NCI-H1092 (cell line): ENCODE measurements at regions not wholly inside any gene's neighbourhood (a gene's known extent, or its start where the extent isn't known, plus 50 kb on each side); places are given as distances from the start of the nearest gene placed in this dataset.
"Not testable (repeated sequence)": the region's sequence is repeated elsewhere in the genome, so short reads cannot be mapped to it uniquely, and the experiment has no call there.

ENCODE experiments used
- DNase-seq: peaks from one replicate; lab custom pipeline; 2025; lab: John Stamatoyannopoulos, UW

GRCh38 chr3:181987736-181988135, 276.0 kb downstream of the SOX2 start:
- DNase-seq, result no peak

- DNase-seq, result no peak
Observed at GRCh38 chr3:181998828-181999227, 287.1 kb downstream of the SOX2 start.

GRCh38 chr3:181999314-181999713, 287.6 kb downstream of the SOX2 start:
- no peak for DNase-seq

GRCh38 chr3:182000447-182000846, 288.7 kb downstream of the SOX2 start:
- no peak for DNase-seq

DNA sequence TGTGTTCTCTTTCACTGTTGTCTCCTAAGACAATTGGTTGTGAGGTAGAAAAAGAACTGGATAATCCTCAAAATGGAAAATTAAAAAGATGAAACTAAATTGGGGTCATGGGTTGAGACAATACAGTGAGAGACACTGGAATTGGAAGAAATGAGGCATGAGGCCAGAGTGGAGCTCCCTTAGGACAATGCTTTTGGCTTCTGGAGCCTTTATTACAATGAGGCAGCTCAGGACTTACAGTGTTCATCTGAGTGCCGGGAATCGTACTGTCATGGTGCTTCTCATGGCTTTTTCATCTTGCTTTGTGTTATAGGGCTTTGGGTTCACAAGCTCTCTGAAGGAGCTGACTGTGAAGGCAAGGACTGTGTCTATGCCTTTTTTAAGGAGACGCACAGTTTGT, 293.5 kb downstream of the SOX2 start:
- no peak for DNase-seq

- DNase-seq, result no peak
Observed at GRCh38 chr3:182005701-182006100, 294.0 kb downstream of the SOX2 start.

- DNase-seq, result no peak
Observed at GRCh38 chr3:182006431-182006830, 294.7 kb downstream of the SOX2 start.

- no peak for DNase-seq
Observed at GRCh38 chr3:182007441-182007840, 295.7 kb downstream of the SOX2 start.

DNA sequence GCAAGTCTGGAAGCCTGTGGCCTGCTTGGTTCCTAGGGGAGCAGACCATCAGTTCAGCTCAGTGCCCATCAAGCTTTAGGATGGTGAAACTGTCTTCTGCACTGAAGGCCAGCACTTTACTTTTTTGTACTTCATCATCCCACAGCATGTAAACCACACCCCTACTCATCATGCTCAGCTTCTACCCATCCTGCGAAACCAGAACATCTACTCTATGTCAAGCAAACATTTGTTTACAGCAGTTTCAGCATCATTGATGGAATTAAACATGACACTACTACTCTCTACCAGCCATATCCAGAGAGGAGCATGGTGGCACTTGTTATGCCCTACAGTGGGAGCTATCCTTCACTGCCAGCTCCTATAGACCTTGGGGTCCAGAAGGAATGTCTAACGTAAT, 306.6 kb downstream of the SOX2 start:
- no peak for DNase-seq

- DNase-seq, result no peak
Observed at GRCh38 chr3:182019926-182020325, 308.2 kb downstream of the SOX2 start.

GRCh38 chr3:182023843-182024242, 312.1 kb downstream of the SOX2 start:
- no peak for DNase-seq

DNA sequence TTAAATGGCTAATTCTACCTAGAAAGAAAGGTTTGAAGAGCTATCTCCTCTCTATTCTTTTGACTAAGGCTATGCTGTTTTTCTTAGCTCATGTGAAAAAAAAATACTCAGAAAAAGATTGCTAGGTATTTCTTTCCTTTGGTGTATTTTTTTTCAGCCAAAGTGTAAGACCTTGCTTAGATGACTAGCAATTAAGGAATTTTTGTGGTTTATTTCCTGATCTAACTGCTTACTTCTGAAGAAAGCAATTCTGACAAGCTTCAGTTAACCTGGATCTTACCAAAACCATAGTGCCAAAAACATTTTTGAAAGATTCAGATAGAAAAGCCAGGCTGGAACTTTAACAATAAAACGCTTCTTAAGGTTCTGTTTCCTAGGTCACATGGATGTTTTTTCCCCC, 315.6 kb downstream of the SOX2 start:
- DNase-seq, result no peak

DNA sequence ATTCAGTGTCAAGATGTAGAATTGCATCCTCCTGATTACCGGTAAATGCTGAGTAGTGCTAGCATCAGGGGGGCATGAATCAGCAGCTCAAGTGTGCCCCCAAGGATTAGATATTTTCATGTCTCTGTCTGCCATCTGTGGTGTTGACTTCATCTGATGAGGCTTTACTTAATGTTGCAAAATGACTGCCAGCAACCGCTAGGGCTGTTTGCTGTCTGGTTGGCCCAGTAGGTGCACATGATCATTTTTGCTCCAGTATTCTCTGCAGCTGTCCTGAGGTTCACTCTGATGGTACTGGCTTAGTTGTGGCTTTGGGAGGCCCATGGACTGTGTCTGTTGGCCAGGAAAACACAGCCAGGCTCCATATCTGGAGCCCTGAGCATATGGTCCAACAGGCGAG, 316.4 kb downstream of the SOX2 start:
- no peak for DNase-seq

GRCh38 chr3:182034231-182034630, 322.5 kb downstream of the SOX2 start:
- DNase-seq, result not testable (repeated sequence)

- DNase-seq, result no peak
Observed at GRCh38 chr3:182035324-182035723, 323.6 kb downstream of the SOX2 start.

DNA sequence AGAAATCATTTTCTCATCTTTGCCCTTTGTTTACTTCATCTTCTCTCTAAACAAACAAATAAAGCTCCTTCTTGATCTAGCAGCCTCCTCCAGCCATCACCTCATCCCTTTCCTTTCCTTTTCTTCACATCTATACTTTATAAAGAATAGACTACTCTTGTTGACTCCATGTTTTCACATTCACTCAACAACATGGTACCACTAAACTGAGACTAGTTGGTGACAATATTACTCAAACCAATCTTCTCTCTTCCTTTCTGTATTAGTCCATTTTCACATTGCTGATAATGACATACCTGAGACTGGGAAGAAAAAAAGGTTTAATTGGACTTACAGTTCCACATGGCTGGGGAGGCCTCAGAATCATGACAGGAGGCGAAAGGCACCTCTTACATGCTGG, 324.7 kb downstream of the SOX2 start:
- DNase-seq, result no peak

GRCh38 chr3:182041668-182042291, 330.1 kb downstream of the SOX2 start:
- DNase-seq, result no peak

DNA sequence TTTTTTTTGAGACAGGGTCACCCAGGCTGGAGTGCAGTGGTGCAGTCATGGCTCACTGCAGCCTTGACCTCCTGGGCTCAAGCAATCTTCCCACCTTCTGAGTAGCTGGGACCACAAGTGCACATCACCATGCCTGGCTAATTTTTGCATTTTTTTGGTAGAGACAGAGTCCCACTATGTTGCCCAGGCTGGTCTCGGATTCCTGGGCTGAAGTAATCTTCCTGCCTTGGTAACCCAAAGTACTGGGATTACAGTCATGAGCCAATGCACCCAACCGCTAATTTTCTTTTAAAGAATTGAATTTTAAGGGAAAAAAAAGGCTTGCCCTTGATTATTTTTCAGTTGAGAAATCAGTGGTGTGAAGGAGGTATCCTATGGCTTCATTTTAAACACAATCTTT, 334.0 kb downstream of the SOX2 start:
- no peak for DNase-seq

DNA sequence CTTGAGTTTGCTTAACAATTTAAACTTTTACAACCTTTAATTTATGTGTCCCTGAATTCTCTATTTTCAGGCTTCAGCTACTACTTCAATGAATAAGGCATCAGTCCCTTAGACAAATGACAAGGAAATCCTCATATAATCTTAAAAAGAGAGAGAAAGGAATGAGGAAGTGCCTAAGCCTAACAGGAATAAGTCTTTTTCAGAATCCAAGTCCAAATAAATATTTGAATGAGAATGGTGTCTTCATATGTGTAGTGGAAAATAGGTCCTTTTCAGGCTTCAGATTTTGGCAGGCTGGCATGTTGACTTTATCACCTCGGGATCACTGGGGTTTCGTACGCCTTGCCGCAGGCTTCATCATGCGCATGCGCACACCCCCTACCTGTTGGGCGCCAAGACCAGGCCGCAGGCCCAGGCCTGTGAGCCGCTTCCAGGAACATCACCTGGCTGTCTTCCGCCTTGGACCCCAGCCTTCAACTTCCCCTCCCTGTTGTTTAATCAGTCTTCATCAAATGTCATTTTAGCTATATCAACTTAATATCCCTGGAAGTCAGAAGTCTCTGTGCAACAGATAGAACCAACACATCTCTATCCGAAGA, 334.5 kb downstream of the SOX2 start:
- no peak for DNase-seq

- no peak for DNase-seq
Observed at GRCh38 chr3:182050932-182051331, 339.2 kb downstream of the SOX2 start.

- DNase-seq, result no peak
Observed at GRCh38 chr3:182052332-182052731, 340.6 kb downstream of the SOX2 start.

- no peak for DNase-seq
Observed at GRCh38 chr3:182052757-182053156, 341.0 kb downstream of the SOX2 start.

- DNase-seq, result no peak
Observed at GRCh38 chr3:182058488-182058887, 346.8 kb downstream of the SOX2 start.

DNA sequence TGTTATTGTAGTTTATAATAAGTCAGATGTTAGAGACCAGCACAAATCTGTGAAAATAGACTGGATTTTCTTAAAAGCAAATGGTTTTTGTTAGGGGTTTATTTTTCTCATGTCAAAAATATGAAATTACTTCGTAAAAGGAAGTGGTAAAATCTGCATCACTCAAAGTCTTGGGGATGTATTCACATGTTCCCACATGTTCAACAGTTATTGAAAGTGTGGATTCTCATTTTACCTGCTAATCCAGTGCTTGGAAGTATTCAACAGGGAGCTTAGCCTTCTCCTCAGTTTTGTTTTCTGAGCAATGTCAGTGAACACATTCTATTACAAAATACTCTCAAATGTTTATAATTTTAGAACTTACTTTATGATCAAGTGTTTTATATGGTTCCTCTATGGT, 352.0 kb downstream of the SOX2 start:
- DNase-seq, result no peak
